HG02970 (cell line): ENCODE measurements at regions not wholly inside any gene's neighbourhood (a gene's known extent, or its start where the extent isn't known, plus 50 kb on each side); places are given as distances from the start of the nearest gene placed in this dataset.
"Not testable (repeated sequence)": the region's sequence is repeated elsewhere in the genome, so short reads cannot be mapped to it uniquely, and the experiment has no call there.

Experiments
- ATAC-seq: cut with Tn5 transposase; IDR thresholded peaks from one replicate; pipeline ENCODE4 v1.9.1; 2021; ENCODE audit warnings: mild to moderate bottlenecking, moderate library complexity, moderate number of reproducible peaks; ENCODE audit not compliant: unreplicated experiment, low FRiP score

- no peak for ATAC-seq
These were observed 854.6 kb upstream of the MIR17HG start for GRCh38 chr13:90492872-90493271.

- ATAC-seq: no peak
These were observed 853.8 kb upstream of the MIR17HG start for GRCh38 chr13:90493667-90494066.

GRCh38 chr13:90494849-90495248, 852.6 kb upstream of the MIR17HG start:
- ATAC-seq: not testable (repeated sequence)

- no peak for ATAC-seq
These were observed 849.4 kb upstream of the MIR17HG start for GRCh38 chr13:90498096-90498495.

GRCh38 chr13:90498816-90499215, 848.7 kb upstream of the MIR17HG start:
- no peak for ATAC-seq

- no peak for ATAC-seq
These were observed 846.9 kb upstream of the MIR17HG start for GRCh38 chr13:90500569-90500968.

- no peak for ATAC-seq
These were observed 845.3 kb upstream of the MIR17HG start for GRCh38 chr13:90502153-90502552.

GRCh38 chr13:90502762-90503161, 844.7 kb upstream of the MIR17HG start:
- ATAC-seq: no peak

- no peak for ATAC-seq
These were observed 837.2 kb upstream of the MIR17HG start for GRCh38 chr13:90510319-90510718.

GRCh38 chr13:90511903-90512302, 835.6 kb upstream of the MIR17HG start:
- no peak for ATAC-seq

- not testable (repeated sequence) for ATAC-seq
These were observed 832.8 kb upstream of the MIR17HG start for GRCh38 chr13:90514712-90515111.

- no peak for ATAC-seq
These were observed 829.1 kb upstream of the MIR17HG start for GRCh38 chr13:90518417-90518816.

GRCh38 chr13:90519157-90519556, 828.3 kb upstream of the MIR17HG start:
- ATAC-seq: no peak

GRCh38 chr13:90526711-90527110, 820.8 kb upstream of the MIR17HG start:
- no peak for ATAC-seq

GRCh38 chr13:90531744-90532143, 815.7 kb upstream of the MIR17HG start:
- ATAC-seq: no peak

GRCh38 chr13:90532861-90533492, 814.5 kb upstream of the MIR17HG start:
- no peak for ATAC-seq

GRCh38 chr13:90533866-90534265, 813.6 kb upstream of the MIR17HG start:
- no peak for ATAC-seq

GRCh38 chr13:90534617-90535370, 812.7 kb upstream of the MIR17HG start:
- ATAC-seq: no peak

- ATAC-seq: no peak
These were observed 812.1 kb upstream of the MIR17HG start for GRCh38 chr13:90535421-90535820.

- no peak for ATAC-seq
These were observed 809.4 kb upstream of the MIR17HG start for GRCh38 chr13:90538063-90538462.

- no peak for ATAC-seq
These were observed 806.1 kb upstream of the MIR17HG start for GRCh38 chr13:90541346-90541745.

GRCh38 chr13:90542959-90543505, 804.5 kb upstream of the MIR17HG start:
- no peak for ATAC-seq
